ENCODE measurements at regions not wholly inside any gene's neighbourhood (a gene's known extent, or its start where the extent isn't known, plus 50 kb on each side); places are given as distances from the start of the nearest gene placed in this dataset.

- TF ChIP-seq POLR2A (IDR thresholded peaks at IDR 0.05): no peak
- TF ChIP-seq, protein P1, sequence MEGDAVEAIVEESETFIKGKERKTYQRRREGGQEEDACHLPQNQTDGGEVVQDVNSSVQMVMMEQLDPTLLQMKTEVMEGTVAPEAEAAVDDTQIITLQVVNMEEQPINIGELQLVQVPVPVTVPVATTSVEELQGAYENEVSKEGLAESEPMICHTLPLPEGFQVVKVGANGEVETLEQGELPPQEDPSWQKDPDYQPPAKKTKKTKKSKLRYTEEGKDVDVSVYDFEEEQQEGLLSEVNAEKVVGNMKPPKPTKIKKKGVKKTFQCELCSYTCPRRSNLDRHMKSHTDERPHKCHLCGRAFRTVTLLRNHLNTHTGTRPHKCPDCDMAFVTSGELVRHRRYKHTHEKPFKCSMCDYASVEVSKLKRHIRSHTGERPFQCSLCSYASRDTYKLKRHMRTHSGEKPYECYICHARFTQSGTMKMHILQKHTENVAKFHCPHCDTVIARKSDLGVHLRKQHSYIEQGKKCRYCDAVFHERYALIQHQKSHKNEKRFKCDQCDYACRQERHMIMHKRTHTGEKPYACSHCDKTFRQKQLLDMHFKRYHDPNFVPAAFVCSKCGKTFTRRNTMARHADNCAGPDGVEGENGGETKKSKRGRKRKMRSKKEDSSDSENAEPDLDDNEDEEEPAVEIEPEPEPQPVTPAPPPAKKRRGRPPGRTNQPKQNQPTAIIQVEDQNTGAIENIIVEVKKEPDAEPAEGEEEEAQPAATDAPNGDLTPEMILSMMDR (IDR thresholded peaks at IDR 0.05): no peak
Observed at GRCh38 chr20:24199501-24199900, 210.9 kb upstream of the GGTLC1 start.

Measured in vagina (tissue), 2 donors.